HL-60 (cell line): ENCODE measurements at regions not wholly inside any gene's neighbourhood (a gene's known extent, or its start where the extent isn't known, plus 50 kb on each side); places are given as distances from the start of the nearest gene placed in this dataset.

Experiments
- CTCF ChIP-seq: IDR thresholded peaks from one replicate; pipeline ENCODE4 v1.5.1; 2011; ENCODE audit warnings: low read length, control low read depth, inconsistent platforms; ENCODE audit not compliant: insufficient read depth
- GABPA ChIP-seq: IDR thresholded peaks from 2 replicates; pipeline ENCODE4 v1.6.1; 2012; ENCODE audit warnings: low read depth
- POLR2AphosphoS5 ChIP-seq: IDR thresholded peaks from 2 replicates; pipeline ENCODE4 v1.6.1; 2012; ENCODE audit warnings: low read depth

- TF ChIP-seq CTCF = no peak
- no peak for TF ChIP-seq POLR2AphosphoS5
- no peak for TF ChIP-seq GABPA
These were observed 245.0 kb downstream of the UTRN start for GRCh38 chr6:144530118-144530517.
